Spleen (tissue), 7 donors: ENCODE measurements at regions not wholly inside any gene's neighbourhood (a gene's known extent, or its start where the extent isn't known, plus 50 kb on each side); places are given as distances from the start of the nearest gene placed in this dataset.

Source experiments
- CTCF ChIP-seq, 11 experiments: fragments of 200-600 bp in 7 of 11; fragments of 450-650 bp in 4 of 11; sonication (generic) in 4 of 11; IDR thresholded peaks in 8 of 11; conservative IDR thresholded peaks in 3 of 11; 1 replicate in 7 of 11; 2 replicates in 4 of 11; pipeline versions ENCODE4 v1.4.0 to v1.8.0; 2016 to 2021; ENCODE audit warnings: antibody characterized with exemption in 11 of 11, inconsistent platforms in 4 of 11, mild to moderate bottlenecking in 1 of 11
- POLR2A ChIP-seq, 3 donors: fragments of 450-650 bp; IDR thresholded peaks; one replicate each; pipeline ENCODE4 v1.5.1; 2017; ENCODE audit warnings: antibody characterized with exemption in 3 of 3, mild to moderate bottlenecking in 1 of 3
- POLR2AphosphoS5 ChIP-seq, 3 donors: sonication (generic); formaldehyde crosslinking; IDR thresholded peaks; one replicate each; pipeline ENCODE4 v1.5.1; 2017; ENCODE audit warnings: antibody characterized with exemption in 3 of 3
- donor health status: DM: no; HTN: no; CAD: no; lungs with moderate emphysema.
- donor health status: DM: no; HTN: no; CAD: no.
- donor health status: DM: no; HTN: no; CAD: no.

- TF ChIP-seq POLR2A (IDR thresholded peaks at IDR 0.05) (no peak), POLR2AphosphoS5 (IDR thresholded peaks at IDR 0.05) (no peak), CTCF (IDR thresholded peaks at IDR 0.05 in 8 of 11, conservative IDR thresholded peaks at IDR 0.05 in 3 of 11) (no peak)
Measured at GRCh38 chr1:198032668-198033067, 115.5 kb downstream of the LHX9 start.
